ENCODE measurements at regions not wholly inside any gene's neighbourhood (a gene's known extent, or its start where the extent isn't known, plus 50 kb on each side); places are given as distances from the start of the nearest gene placed in this dataset.

DNA sequence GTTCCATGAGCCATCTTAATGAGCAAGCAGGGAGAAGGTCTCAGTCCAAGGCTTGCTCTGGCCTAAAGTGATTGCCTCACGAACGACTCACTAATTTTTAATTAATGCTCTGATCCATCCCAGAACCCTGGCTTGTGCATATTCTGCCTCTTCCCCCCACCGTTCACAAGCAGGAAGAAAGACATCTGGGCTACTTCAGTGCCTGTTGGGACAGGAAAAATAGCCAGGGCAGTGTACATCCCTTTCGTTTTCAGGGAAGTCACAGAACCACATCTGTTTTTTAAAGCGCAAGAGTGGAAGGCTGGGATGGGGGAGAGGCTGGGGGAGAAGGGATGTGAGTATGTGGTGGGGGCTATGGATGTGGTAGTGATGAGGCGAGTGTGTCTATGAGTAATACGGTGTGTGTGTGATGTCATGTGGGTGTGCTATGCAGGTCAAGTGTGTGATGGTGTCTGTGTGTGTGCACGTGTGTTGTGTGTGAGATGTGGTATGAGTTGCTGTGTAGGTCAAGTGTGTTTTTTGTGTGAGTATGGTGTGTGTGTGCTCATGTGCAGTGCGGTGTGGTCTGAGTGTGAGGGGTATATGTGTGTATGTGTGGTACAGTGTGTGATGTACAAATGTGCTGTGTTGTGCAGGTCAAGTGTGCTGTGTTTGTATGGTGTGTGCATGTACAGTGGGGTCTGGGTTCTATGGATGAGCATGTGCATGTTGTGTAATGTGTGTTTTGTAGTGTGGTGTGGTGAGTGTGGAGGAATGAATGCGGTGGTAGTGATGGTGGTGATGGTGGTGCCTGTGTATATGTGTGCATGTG is 64.9 kb upstream of the SYT6 start:
- H3K36me3 ChIP-seq (replicated peaks in 1 of 2) = no peaks in the 10 kb centered on the region
- H3K4me3 ChIP-seq = no peak overlapping the region
- 65 to 74% (median 67%) methylated on average over 10 of the region's 10 CpGs for WGBS, 4 donors
- intact Hi-C loops (cut with DNase I) = no loop called here
- no peaks in the 10 kb centered on the region for H3K4me1 ChIP-seq (replicated peaks in 1 of 2)
- TF ChIP-seq POLR2A (IDR thresholded peaks at IDR 0.05) = no peak
- H3K27me3 ChIP-seq = no peaks in the 10 kb centered on the region
- H3K9me3 ChIP-seq (replicated peaks in 1 of 3) = no peaks in the 10 kb centered on the region
- DNase-seq = no peak
- H3K27ac ChIP-seq = no peak overlapping the region

- no peaks in the 10 kb centered on the region for H3K27me3 ChIP-seq
- WGBS, 4 donors = 71 to 74% (median 72%) methylated on average over 10 to 11 of the region's 11 CpGs
Measured at GRCh38 chr1:114216431-114217173, 62.9 kb upstream of the SYT6 start.

GRCh38 chr1:114215436-114215835 is 61.8 kb upstream of the SYT6 start:
- H3K4me1 ChIP-seq (replicated peaks in 1 of 2) = no peaks in the 10 kb centered on the region
- TF ChIP-seq POLR2A (IDR thresholded peaks at IDR 0.05) = no peak
- TF ChIP-seq, protein P1, sequence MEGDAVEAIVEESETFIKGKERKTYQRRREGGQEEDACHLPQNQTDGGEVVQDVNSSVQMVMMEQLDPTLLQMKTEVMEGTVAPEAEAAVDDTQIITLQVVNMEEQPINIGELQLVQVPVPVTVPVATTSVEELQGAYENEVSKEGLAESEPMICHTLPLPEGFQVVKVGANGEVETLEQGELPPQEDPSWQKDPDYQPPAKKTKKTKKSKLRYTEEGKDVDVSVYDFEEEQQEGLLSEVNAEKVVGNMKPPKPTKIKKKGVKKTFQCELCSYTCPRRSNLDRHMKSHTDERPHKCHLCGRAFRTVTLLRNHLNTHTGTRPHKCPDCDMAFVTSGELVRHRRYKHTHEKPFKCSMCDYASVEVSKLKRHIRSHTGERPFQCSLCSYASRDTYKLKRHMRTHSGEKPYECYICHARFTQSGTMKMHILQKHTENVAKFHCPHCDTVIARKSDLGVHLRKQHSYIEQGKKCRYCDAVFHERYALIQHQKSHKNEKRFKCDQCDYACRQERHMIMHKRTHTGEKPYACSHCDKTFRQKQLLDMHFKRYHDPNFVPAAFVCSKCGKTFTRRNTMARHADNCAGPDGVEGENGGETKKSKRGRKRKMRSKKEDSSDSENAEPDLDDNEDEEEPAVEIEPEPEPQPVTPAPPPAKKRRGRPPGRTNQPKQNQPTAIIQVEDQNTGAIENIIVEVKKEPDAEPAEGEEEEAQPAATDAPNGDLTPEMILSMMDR (IDR thresholded peaks at IDR 0.05) = no peak
- H3K27me3 ChIP-seq = no peaks in the 10 kb centered on the region
- WGBS, 4 donors = 75 to 84% (median 80%) methylated on average over 4 of the region's 4 CpGs
- intact Hi-C loops (cut with DNase I) = no loop called here
- H3K27ac ChIP-seq = no peak overlapping the region
- H3K4me3 ChIP-seq = no peak overlapping the region
- no peak for DNase-seq
- no peaks in the 10 kb centered on the region for H3K9me3 ChIP-seq (replicated peaks in 1 of 3)
- no peaks in the 10 kb centered on the region for H3K36me3 ChIP-seq (replicated peaks in 1 of 2)

More at GRCh38 chr1:114216431-114217173, 62.9 kb upstream of the SYT6 start:
- Histone ChIP-seq H3K4me1 (replicated peaks in 1 of 2) (no peaks in the 10 kb centered on the region), H3K27ac (no peak overlapping the region), H3K36me3 (replicated peaks in 1 of 2) (no peaks in the 10 kb centered on the region), H3K9me3 (replicated peaks in 1 of 3) (no peaks in the 10 kb centered on the region), H3K4me3 (no peak overlapping the region)
- TF ChIP-seq, protein P1 (IDR thresholded peaks at IDR 0.05) = no peak
- no peak for TF ChIP-seq POLR2A (IDR thresholded peaks at IDR 0.05)
- DNase-seq = no peak
- intact Hi-C loops (cut with DNase I) = no loop called here

- H3K9me3 ChIP-seq (replicated peaks in 1 of 3) = no peaks in the 10 kb centered on the region
- TF ChIP-seq, protein P1 (IDR thresholded peaks at IDR 0.05) = no peak
- TF ChIP-seq POLR2A (IDR thresholded peaks at IDR 0.05) = no peak
- H3K4me1 ChIP-seq (replicated peaks in 1 of 2) = no peaks in the 10 kb centered on the region
- intact Hi-C loops (cut with DNase I) = no loop called here
- DNase-seq = no peak
- H3K27me3 ChIP-seq = no peaks in the 10 kb centered on the region
- H3K36me3 ChIP-seq (replicated peaks in 1 of 2) = no peaks in the 10 kb centered on the region
- no peak overlapping the region for H3K27ac ChIP-seq
- no peak overlapping the region for H3K4me3 ChIP-seq
- 86 to 94% (median 91%) methylated on average over 1 of the region's 1 CpG for WGBS, 4 donors
Measured at GRCh38 chr1:114214016-114214415, 60.3 kb upstream of the SYT6 start.

All from adrenal gland (tissue), 9 donors.